Suprapubic skin (tissue), 4 donors: ENCODE measurements at regions not wholly inside any gene's neighbourhood (a gene's known extent, or its start where the extent isn't known, plus 50 kb on each side); places are given as distances from the start of the nearest gene placed in this dataset.

Experiments used
- POLR2A ChIP-seq, 2 donors: fragments of 450-650 bp; IDR thresholded peaks; one replicate each; pipeline ENCODE4 v1.6.1; 2017; ENCODE audit warnings: antibody characterized with exemption in 2 of 2, mild to moderate bottlenecking in 2 of 2, moderate library complexity in 2 of 2
- POLR2AphosphoS5 ChIP-seq, 3 donors: sonication (generic); formaldehyde crosslinking; IDR thresholded peaks; one replicate each; pipeline ENCODE4 v1.6.1; 2017; ENCODE audit warnings: antibody characterized with exemption in 3 of 3
- TF ChIP-seq, protein P1 (sequence below), 2 donors: fragments of 200-600 bp in 1 of 2; fragments of 450-650 bp in 1 of 2; sonication (generic) in 1 of 2; IDR thresholded peaks; one replicate each; pipeline ENCODE4 v1.5.1; 2016 to 2019; ENCODE audit warnings: antibody characterized with exemption in 2 of 2, mild to moderate bottlenecking in 1 of 2, moderate library complexity in 1 of 2

DNA sequence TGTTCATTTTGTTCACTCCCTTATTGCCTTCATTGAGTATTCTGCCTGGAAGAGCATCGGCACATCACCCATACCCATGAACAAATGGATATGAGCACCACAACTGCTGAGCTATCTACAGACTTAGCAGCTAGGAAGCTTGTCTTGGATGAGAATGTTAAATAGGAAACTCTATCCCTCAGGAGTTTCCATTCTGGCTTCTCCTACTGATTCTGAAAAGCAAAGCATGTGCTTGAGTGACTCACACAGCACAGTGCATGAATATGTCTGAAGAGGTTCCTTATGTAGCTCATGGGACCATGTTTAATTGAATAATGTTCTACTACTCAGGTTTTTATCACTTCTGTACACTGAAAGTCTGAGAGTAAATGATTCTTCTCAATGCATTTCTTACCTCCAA lies 57.3 kb upstream of the MXRA5 start:
- TF ChIP-seq POLR2A (IDR thresholded peaks at IDR 0.05): no peak
- TF ChIP-seq, protein P1, sequence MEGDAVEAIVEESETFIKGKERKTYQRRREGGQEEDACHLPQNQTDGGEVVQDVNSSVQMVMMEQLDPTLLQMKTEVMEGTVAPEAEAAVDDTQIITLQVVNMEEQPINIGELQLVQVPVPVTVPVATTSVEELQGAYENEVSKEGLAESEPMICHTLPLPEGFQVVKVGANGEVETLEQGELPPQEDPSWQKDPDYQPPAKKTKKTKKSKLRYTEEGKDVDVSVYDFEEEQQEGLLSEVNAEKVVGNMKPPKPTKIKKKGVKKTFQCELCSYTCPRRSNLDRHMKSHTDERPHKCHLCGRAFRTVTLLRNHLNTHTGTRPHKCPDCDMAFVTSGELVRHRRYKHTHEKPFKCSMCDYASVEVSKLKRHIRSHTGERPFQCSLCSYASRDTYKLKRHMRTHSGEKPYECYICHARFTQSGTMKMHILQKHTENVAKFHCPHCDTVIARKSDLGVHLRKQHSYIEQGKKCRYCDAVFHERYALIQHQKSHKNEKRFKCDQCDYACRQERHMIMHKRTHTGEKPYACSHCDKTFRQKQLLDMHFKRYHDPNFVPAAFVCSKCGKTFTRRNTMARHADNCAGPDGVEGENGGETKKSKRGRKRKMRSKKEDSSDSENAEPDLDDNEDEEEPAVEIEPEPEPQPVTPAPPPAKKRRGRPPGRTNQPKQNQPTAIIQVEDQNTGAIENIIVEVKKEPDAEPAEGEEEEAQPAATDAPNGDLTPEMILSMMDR (IDR thresholded peaks at IDR 0.05): no peak
- TF ChIP-seq POLR2AphosphoS5 (IDR thresholded peaks at IDR 0.05): no peak
